ENCODE measurements at regions not wholly inside any gene's neighbourhood (a gene's known extent, or its start where the extent isn't known, plus 50 kb on each side); places are given as distances from the start of the nearest gene placed in this dataset.

- TF ChIP-seq POLR2A (IDR thresholded peaks at IDR 0.05) (no peak), CTCF (IDR thresholded peaks at IDR 0.05) (no peak)
Observed at GRCh38 chr13:58667096-58667495, 1035.6 kb downstream of the PCDH17 start.
